ENCODE measurements at regions not wholly inside any gene's neighbourhood (a gene's known extent, or its start where the extent isn't known, plus 50 kb on each side); places are given as distances from the start of the nearest gene placed in this dataset.

DNA sequence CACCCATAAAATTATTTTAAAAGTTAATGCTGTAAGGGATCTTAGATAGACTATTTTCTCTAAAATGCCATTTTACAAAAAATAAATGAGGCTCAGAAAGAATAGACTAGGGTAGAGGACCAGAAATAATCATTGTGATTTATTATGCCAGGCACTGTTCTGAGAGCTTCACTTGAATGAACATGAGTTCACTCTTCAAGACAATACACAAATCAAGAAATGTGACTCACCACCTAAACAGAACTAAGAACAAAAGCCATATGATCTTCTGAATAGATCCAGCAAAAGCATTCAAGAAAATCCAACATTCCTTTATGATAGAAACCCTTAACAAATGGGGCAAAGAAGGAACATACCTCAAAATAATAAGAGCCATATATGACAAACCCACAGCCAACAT lies 582.0 kb downstream of the PKHD1 start:
- TF ChIP-seq ASH2L (IDR thresholded peaks at IDR 0.05; ENCODE audit: borderline replicate concordance, low read depth) (no peak), CHD2 (IDR thresholded peaks at IDR 0.05; ENCODE audit: borderline replicate concordance, low read depth, low read length) (no peak), NR2C1 (IDR thresholded peaks at IDR 0.05) (no peak), EED (IDR thresholded peaks at IDR 0.05; ENCODE audit: low read depth) (no peak), SUPT20H (IDR thresholded peaks at IDR 0.05; ENCODE audit: borderline replicate concordance, control insufficient read depth, low read depth, low read length) (no peak), IRF4 (IDR thresholded peaks at IDR 0.05; ENCODE audit: low read depth, low read length) (no peak)
- DNase-seq (ENCODE audit: low read depth, low spot score) (no peak), FAIRE-seq (no peak), ATAC-seq (no peak)
- Histone ChIP-seq H4K20me1 (ENCODE audit: control insufficient read depth, insufficient read depth) (no peaks in the 10 kb centered on the region), H3K4me3 (no peak overlapping the region), H3K9me3 (replicated peaks; ENCODE audit: control insufficient read depth, insufficient read depth, low read length) (no peaks in the 10 kb centered on the region), H3K9ac (ENCODE audit: control insufficient read depth, insufficient read depth, low read length) (no peak overlapping the region), H3K27me3 (replicated peaks in 1 of 2; ENCODE audit: control insufficient read depth in 2 of 2, insufficient read depth in 2 of 2, low read length in 1 of 2) (no peaks in the 10 kb centered on the region; a peak in 1 of 4 replicates), H2AFZ (ENCODE audit: control insufficient read depth, low read depth, low read length) (no peak overlapping the region), H3K36me3 (ENCODE audit: control insufficient read depth in 2 of 2, insufficient read depth in 2 of 2, low read length in 1 of 2) (no peaks in the 10 kb centered on the region), H3K79me2 (ENCODE audit: control insufficient read depth, insufficient read depth, low read length) (no peaks in the 10 kb centered on the region), H3K27ac (ENCODE audit: control insufficient read depth, insufficient read depth) (no peak overlapping the region), H3K4me1 (ENCODE audit: control insufficient read depth, insufficient read depth, low read length) (no peaks in the 10 kb centered on the region), H3K4me2 (ENCODE audit: control insufficient read depth, insufficient read depth) (no peak overlapping the region)
- BruUV-seq (replicated peaks), result no TSS peak
- ChIA-PET RAD21 (ENCODE audit: unreplicated experiment) (no interaction called here), CTCF (no interaction called here), SMC1A (ENCODE audit: uncharacterized antibody, unreplicated experiment) (no interaction called here), POLR2A (no interaction called here)
- intact Hi-C loops (cut with micrococcal nuclease; ENCODE audit: unreplicated experiment), result no loop called here
- in situ Hi-C loops (cut with MboI), result no loop called here

GRCh38 chr6:51509597-51509996 lies 577.8 kb downstream of the PKHD1 start:
- DNase-seq (ENCODE audit: low read depth, low spot score) (no peak), FAIRE-seq (no peak), ATAC-seq (no peak)
- Histone ChIP-seq H2AFZ (ENCODE audit: control insufficient read depth, low read depth, low read length) (no peak overlapping the region), H3K27me3 (replicated peaks in 1 of 2; ENCODE audit: control insufficient read depth in 2 of 2, insufficient read depth in 2 of 2, low read length in 1 of 2) (no peaks in the 10 kb centered on the region), H3K4me2 (ENCODE audit: control insufficient read depth, insufficient read depth) (no peak overlapping the region), H3K9me3 (replicated peaks; ENCODE audit: control insufficient read depth, insufficient read depth, low read length) (no peaks in the 10 kb centered on the region), H3K27ac (ENCODE audit: control insufficient read depth, insufficient read depth) (no peak overlapping the region), H3K4me3 (no peak overlapping the region), H3K4me1 (ENCODE audit: control insufficient read depth, insufficient read depth, low read length) (no peaks in the 10 kb centered on the region), H3K79me2 (ENCODE audit: control insufficient read depth, insufficient read depth, low read length) (no peaks in the 10 kb centered on the region), H3K36me3 (ENCODE audit: control insufficient read depth in 2 of 2, insufficient read depth in 2 of 2, low read length in 1 of 2) (no peaks in the 10 kb centered on the region), H4K20me1 (ENCODE audit: control insufficient read depth, insufficient read depth) (no peaks in the 10 kb centered on the region), H3K9ac (ENCODE audit: control insufficient read depth, insufficient read depth, low read length) (no peak overlapping the region)
- POLR2A ChIA-PET, result no interaction called here
- WGBS (ENCODE audit: insufficient coverage, insufficient replicate concordance, low lambda C conversion rate, missing lambda C conversion rate), result 47% methylated on average over 5 of the region's 5 CpGs
- intact Hi-C loops (cut with micrococcal nuclease; ENCODE audit: unreplicated experiment), result no loop called here
- no TSS peak for BruUV-seq (replicated peaks)
- CTCF ChIA-PET, result interaction anchor here (1.0 kb wide), 1 partner anchor 13 kb away, joined by 3 read pairs; no protein-coding TSS in a partner anchor
- TF ChIP-seq STAT1 (conservative IDR thresholded peaks at IDR 0.05) (no peak), PAX5 (IDR thresholded peaks at IDR 0.05; ENCODE audit: borderline replicate concordance, low read depth, low read length) (no peak), ESRRA (IDR thresholded peaks at IDR 0.05; ENCODE audit: low read length) (no peak), ZNF217 (IDR thresholded peaks at IDR 0.05) (no peak), NKRF (conservative IDR thresholded peaks at IDR 0.05) (no peak), IRF4 (IDR thresholded peaks at IDR 0.05; ENCODE audit: low read depth, low read length) (no peak), IKZF1 (conservative IDR thresholded peaks at IDR 0.05) (no peak), TCF3 (IDR thresholded peaks at IDR 0.05; ENCODE audit: borderline replicate concordance, insufficient read depth, low read depth, low read length) (no peak), MEF2B (IDR thresholded peaks at IDR 0.05; ENCODE audit: partially characterized antibody, poor library complexity, severe bottlenecking) (no peak), NBN (IDR thresholded peaks at IDR 0.05) (no peak)
- TF ChIP-seq, protein P1, sequence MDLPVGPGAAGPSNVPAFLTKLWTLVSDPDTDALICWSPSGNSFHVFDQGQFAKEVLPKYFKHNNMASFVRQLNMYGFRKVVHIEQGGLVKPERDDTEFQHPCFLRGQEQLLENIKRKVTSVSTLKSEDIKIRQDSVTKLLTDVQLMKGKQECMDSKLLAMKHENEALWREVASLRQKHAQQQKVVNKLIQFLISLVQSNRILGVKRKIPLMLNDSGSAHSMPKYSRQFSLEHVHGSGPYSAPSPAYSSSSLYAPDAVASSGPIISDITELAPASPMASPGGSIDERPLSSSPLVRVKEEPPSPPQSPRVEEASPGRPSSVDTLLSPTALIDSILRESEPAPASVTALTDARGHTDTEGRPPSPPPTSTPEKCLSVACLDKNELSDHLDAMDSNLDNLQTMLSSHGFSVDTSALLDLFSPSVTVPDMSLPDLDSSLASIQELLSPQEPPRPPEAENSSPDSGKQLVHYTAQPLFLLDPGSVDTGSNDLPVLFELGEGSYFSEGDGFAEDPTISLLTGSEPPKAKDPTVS (IDR thresholded peaks at IDR 0.05; ENCODE audit: low read depth, low read length), result no peak
- in situ Hi-C loops (cut with MboI), result no loop called here
- RAD21 ChIA-PET (ENCODE audit: unreplicated experiment), result no interaction called here
- SMC1A ChIA-PET (ENCODE audit: uncharacterized antibody, unreplicated experiment), result no interaction called here

Measured in GM12878 (cell line).